K562 (cell line): ENCODE measurements at regions not wholly inside any gene's neighbourhood (a gene's known extent, or its start where the extent isn't known, plus 50 kb on each side); places are given as distances from the start of the nearest gene placed in this dataset.

Source experiments
- EZH2 ChIP-seq: IDR thresholded peaks from 2 replicates; pipeline ENCODE4 v1.6.1; 2012; ENCODE audit warnings: low read depth, mild to moderate bottlenecking, inconsistent platforms, low read length, borderline replicate concordance
- GABPB1 ChIP-seq: sonication (generic); formaldehyde crosslinking; IDR thresholded peaks from 2 replicates; pipeline ENCODE4 v1.8.0; 2022; ENCODE audit warnings: mild to moderate bottlenecking, missing genetic modification reagents
- JUND ChIP-seq, 2 experiments: IDR thresholded peaks; 2 replicates in 1 of 2; 3 replicates in 1 of 2; pipeline ENCODE4 v1.6.1; 2011; ENCODE audit warnings: borderline replicate concordance in 2 of 2, low read depth in 2 of 2, low read length in 2 of 2, improper control_type of control experiment in 1 of 2, missing biosample characterization in 1 of 2, missing genetic modification characterization in 1 of 2, missing genetic modification reagents in 1 of 2
- LEF1 ChIP-seq: fragments of 450-650 bp; IDR thresholded peaks from 2 replicates; pipeline ENCODE4 v1.6.1; 2016; ENCODE audit warnings: mild to moderate bottlenecking
- NFATC3 ChIP-seq: fragments of 450-650 bp; IDR thresholded peaks from 2 replicates; pipeline ENCODE4 v1.6.1; 2017; ENCODE audit warnings: mild to moderate bottlenecking
- NR2F6 ChIP-seq: fragments of 450-650 bp; formaldehyde crosslinking; IDR thresholded peaks from 2 replicates; pipeline ENCODE4 v1.4.0; 2020; ENCODE audit warnings: mild to moderate bottlenecking
- POLR2A ChIP-seq: fragments of 450-650 bp; conservative IDR thresholded peaks from 2 replicates; pipeline ENCODE4 v1.6.1; 2016
- TCF7 ChIP-seq: sonication (generic); IDR thresholded peaks from 2 replicates; pipeline ENCODE4 v1.6.1; 2016; ENCODE audit warnings: antibody characterized with exemption, borderline replicate concordance
- TEAD1 ChIP-seq, 2 experiments: fragments of 450-650 bp in 1 of 2; sonication (generic) in 1 of 2; formaldehyde crosslinking; IDR thresholded peaks; 2 replicates each; pipeline versions ENCODE4 v1.4.0 to v1.8.0; 2020 to 2022; ENCODE audit warnings: mild to moderate bottlenecking in 2 of 2, missing genetic modification reagents in 1 of 2
- THRB ChIP-seq: fragments of 450-650 bp; formaldehyde crosslinking; conservative IDR thresholded peaks from 2 replicates; pipeline ENCODE4 v1.4.0; 2022; ENCODE audit warnings: mild to moderate bottlenecking, missing genetic modification characterization
- ZNF76 ChIP-seq: fragments of 250-450 bp; sonication (Bioruptor Pico); IDR thresholded peaks from 2 replicates; pipeline ENCODE4 v1.4.0; 2020; ENCODE audit warnings: mild to moderate bottlenecking, moderate library complexity, borderline replicate concordance
- TF ChIP-seq, protein P1 (sequence below), 3 experiments: IDR thresholded peaks in 2 of 3; conservative IDR thresholded peaks in 1 of 3; 2 replicates each; pipeline ENCODE4 v1.5.1; 2011 to 2012; ENCODE audit warnings: low read length in 3 of 3, mild to moderate bottlenecking in 3 of 3, control low read depth in 2 of 3, improper control_type of control experiment in 1 of 3, inconsistent platforms in 1 of 3, low read depth in 1 of 3, mixed read lengths in 1 of 3, moderate library complexity in 1 of 3; ENCODE audit not compliant: insufficient read depth in 2 of 3
- TF ChIP-seq, protein P2 (sequence below): sonication (generic); formaldehyde crosslinking; IDR thresholded peaks from 2 replicates; pipeline ENCODE4 v1.5.0; 2020; ENCODE audit warnings: missing genetic modification reagents
- TF ChIP-seq, protein P3 (sequence below): sonication (generic); formaldehyde crosslinking; IDR thresholded peaks from 2 replicates; pipeline ENCODE4 v1.8.0; 2023; ENCODE audit warnings: mild to moderate bottlenecking, missing genetic modification reagents

DNA sequence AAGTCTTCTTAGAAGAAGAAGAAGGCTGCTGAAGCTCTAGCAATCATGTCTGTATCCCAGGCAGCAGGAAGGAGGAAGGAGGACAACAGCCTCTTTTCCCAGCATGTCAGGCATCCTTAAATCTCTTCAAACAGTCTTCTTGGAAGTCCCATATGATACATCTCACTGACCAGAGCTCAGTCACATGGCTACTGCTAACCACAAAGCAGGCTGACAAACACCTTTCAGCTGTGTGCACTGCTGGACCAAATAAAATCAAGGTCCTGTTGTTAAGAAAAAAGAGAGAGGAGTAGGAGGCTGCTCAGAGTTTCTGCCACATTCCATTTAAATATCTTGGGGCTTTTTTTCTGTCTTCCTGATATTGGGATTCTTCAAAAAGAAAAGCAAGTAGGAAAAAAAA lies 203.4 kb upstream of the PELI2 start:
- TF ChIP-seq, protein P1, sequence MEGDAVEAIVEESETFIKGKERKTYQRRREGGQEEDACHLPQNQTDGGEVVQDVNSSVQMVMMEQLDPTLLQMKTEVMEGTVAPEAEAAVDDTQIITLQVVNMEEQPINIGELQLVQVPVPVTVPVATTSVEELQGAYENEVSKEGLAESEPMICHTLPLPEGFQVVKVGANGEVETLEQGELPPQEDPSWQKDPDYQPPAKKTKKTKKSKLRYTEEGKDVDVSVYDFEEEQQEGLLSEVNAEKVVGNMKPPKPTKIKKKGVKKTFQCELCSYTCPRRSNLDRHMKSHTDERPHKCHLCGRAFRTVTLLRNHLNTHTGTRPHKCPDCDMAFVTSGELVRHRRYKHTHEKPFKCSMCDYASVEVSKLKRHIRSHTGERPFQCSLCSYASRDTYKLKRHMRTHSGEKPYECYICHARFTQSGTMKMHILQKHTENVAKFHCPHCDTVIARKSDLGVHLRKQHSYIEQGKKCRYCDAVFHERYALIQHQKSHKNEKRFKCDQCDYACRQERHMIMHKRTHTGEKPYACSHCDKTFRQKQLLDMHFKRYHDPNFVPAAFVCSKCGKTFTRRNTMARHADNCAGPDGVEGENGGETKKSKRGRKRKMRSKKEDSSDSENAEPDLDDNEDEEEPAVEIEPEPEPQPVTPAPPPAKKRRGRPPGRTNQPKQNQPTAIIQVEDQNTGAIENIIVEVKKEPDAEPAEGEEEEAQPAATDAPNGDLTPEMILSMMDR (IDR thresholded peaks at IDR 0.05 in 2 of 3, conservative IDR thresholded peaks at IDR 0.05 in 1 of 3; ENCODE audit: insufficient read depth in 2 of 3, low read depth in 1 of 3, low read length in 3 of 3) = no peak
- TF ChIP-seq POLR2A (no peak), TEAD1 (CRISPR knock-in tag; IDR thresholded peaks at IDR 0.05) (no peak), JUND (IDR thresholded peaks at IDR 0.05; ENCODE audit: borderline replicate concordance, low read depth, low read length) (no peak), JUND (tag; IDR thresholded peaks at IDR 0.05; ENCODE audit: borderline replicate concordance, low read depth, low read length) (no peak), NR2F6 (CRISPR knock-in tag) (no peak), TCF7 (no peak), ZNF76 (CRISPR knock-in tag) (no peak), GABPB1 (CRISPR knock-in tag) (no peak), THRB (CRISPR knock-in tag) (no peak), LEF1 (no peak), NFATC3 (no peak), EZH2 (no peak)
- TF ChIP-seq, protein P2, sequence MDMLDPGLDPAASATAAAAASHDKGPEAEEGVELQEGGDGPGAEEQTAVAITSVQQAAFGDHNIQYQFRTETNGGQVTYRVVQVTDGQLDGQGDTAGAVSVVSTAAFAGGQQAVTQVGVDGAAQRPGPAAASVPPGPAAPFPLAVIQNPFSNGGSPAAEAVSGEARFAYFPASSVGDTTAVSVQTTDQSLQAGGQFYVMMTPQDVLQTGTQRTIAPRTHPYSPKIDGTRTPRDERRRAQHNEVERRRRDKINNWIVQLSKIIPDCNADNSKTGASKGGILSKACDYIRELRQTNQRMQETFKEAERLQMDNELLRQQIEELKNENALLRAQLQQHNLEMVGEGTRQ (CRISPR knock-in tag) = no peak
- TF ChIP-seq, protein P3, sequence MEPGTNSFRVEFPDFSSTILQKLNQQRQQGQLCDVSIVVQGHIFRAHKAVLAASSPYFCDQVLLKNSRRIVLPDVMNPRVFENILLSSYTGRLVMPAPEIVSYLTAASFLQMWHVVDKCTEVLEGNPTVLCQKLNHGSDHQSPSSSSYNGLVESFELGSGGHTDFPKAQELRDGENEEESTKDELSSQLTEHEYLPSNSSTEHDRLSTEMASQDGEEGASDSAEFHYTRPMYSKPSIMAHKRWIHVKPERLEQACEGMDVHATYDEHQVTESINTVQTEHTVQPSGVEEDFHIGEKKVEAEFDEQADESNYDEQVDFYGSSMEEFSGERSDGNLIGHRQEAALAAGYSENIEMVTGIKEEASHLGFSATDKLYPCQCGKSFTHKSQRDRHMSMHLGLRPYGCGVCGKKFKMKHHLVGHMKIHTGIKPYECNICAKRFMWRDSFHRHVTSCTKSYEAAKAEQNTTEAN = no peak
